H9 (cell line): ENCODE measurements at regions not wholly inside any gene's neighbourhood (a gene's known extent, or its start where the extent isn't known, plus 50 kb on each side); places are given as distances from the start of the nearest gene placed in this dataset.

Experiments used
- DNase-seq: peaks from one replicate; pipeline ENCODE4 v3.0.0-alpha.2; 2017
- H2AFZ ChIP-seq: one replicate; pipeline ENCODE4 v1.6.1; 2013; ENCODE audit warnings: mild to moderate bottlenecking, low read length, control low read depth, moderate library complexity
- H2AK5ac ChIP-seq: 2 replicates; pipeline ENCODE4 v1.6.1; 2013; ENCODE audit warnings: low read length, control low read depth, mixed read lengths; ENCODE audit not compliant: insufficient read length
- H2BK120ac ChIP-seq: one replicate; pipeline ENCODE4 v1.6.1; 2013; ENCODE audit warnings: low read depth, mild to moderate bottlenecking, low read length, control low read depth, inconsistent platforms; ENCODE audit not compliant: poor library complexity, severe bottlenecking
- H2BK12ac ChIP-seq: 2 replicates; pipeline ENCODE4 v1.6.1; 2013; ENCODE audit warnings: low read length, control low read depth, mixed read lengths, low read depth; ENCODE audit not compliant: insufficient read length
- H2BK15ac ChIP-seq: 2 replicates; pipeline ENCODE4 v1.6.1; 2013; ENCODE audit warnings: low read depth, low read length, control low read depth
- H2BK20ac ChIP-seq: one replicate; pipeline ENCODE4 v1.6.1; 2013; ENCODE audit warnings: low read depth, mild to moderate bottlenecking, low read length, control low read depth, inconsistent platforms; ENCODE audit not compliant: poor library complexity, severe bottlenecking
- H2BK5ac ChIP-seq: 2 replicates; pipeline ENCODE4 v1.6.1; 2013; ENCODE audit warnings: low read length, control low read depth, mixed read lengths; ENCODE audit not compliant: insufficient read length
- H3K14ac ChIP-seq: 2 replicates; pipeline ENCODE4 v1.6.1; 2013; ENCODE audit warnings: low read length, control low read depth; ENCODE audit not compliant: insufficient read depth
- H3K18ac ChIP-seq: 2 replicates; pipeline ENCODE4 v1.6.1; 2013; ENCODE audit warnings: low read depth, mild to moderate bottlenecking, mixed read lengths, low read length, control low read depth; ENCODE audit not compliant: insufficient read length
- H3K23ac ChIP-seq: 2 replicates; pipeline ENCODE4 v1.6.1; 2013; ENCODE audit warnings: low read length, control low read depth, mixed read lengths, low read depth; ENCODE audit not compliant: insufficient read length
- H3K23me2 ChIP-seq: 2 replicates; pipeline ENCODE4 v1.6.1; 2013; ENCODE audit warnings: low read depth, mild to moderate bottlenecking, mixed read lengths, low read length, control low read depth; ENCODE audit not compliant: insufficient read length, poor library complexity, severe bottlenecking
- H3K27ac ChIP-seq: 2 replicates; pipeline ENCODE4 v1.5.1; 2013; ENCODE audit warnings: low read length, control low read depth, mixed read lengths, low read depth; ENCODE audit not compliant: insufficient read length
- H3K27me3 ChIP-seq: 2 replicates; pipeline ENCODE4 v1.6.1; 2013; ENCODE audit warnings: low read length, control low read depth, inconsistent platforms; ENCODE audit not compliant: insufficient read depth
- H3K4ac ChIP-seq: 2 replicates; pipeline ENCODE4 v1.6.1; 2013; ENCODE audit warnings: low read depth, mild to moderate bottlenecking, control low read depth, inconsistent platforms, low read length, moderate library complexity
- H3K4me1 ChIP-seq: 2 replicates; pipeline ENCODE4 v1.6.1; 2013; ENCODE audit warnings: low read length, control low read depth, inconsistent platforms; ENCODE audit not compliant: insufficient read depth
- H3K4me2 ChIP-seq: 2 replicates; pipeline ENCODE4 v1.6.1; 2013; ENCODE audit warnings: low read length, control low read depth, mixed read lengths; ENCODE audit not compliant: insufficient read length, insufficient read depth
- H3K56ac ChIP-seq: 2 replicates; pipeline ENCODE4 v1.6.1; 2013; ENCODE audit warnings: low read depth, mild to moderate bottlenecking, mixed read lengths, low read length, control low read depth; ENCODE audit not compliant: insufficient read length
- H3K79me1 ChIP-seq: 2 replicates; pipeline ENCODE4 v1.6.1; 2013; ENCODE audit warnings: low read depth, mild to moderate bottlenecking, moderate library complexity, low read length, control low read depth, inconsistent platforms; ENCODE audit not compliant: insufficient read depth, poor library complexity, severe bottlenecking
- H3K79me2 ChIP-seq: 2 replicates; pipeline ENCODE4 v1.6.1; 2013; ENCODE audit warnings: low read length, control low read depth, inconsistent platforms; ENCODE audit not compliant: insufficient read depth
- H3K9ac ChIP-seq: 2 replicates; pipeline ENCODE4 v1.6.1; 2013; ENCODE audit warnings: low read length, control low read depth, mixed read lengths; ENCODE audit not compliant: insufficient read length; ENCODE audit errors: extremely low read depth
- H3K9me3 ChIP-seq: one replicate; pipeline ENCODE4 v1.6.1; 2013; ENCODE audit warnings: low read depth, low read length, inconsistent platforms; ENCODE audit not compliant: control insufficient read depth
- H3T11ph ChIP-seq: one replicate; pipeline ENCODE4 v1.6.1; 2013; ENCODE audit warnings: mild to moderate bottlenecking, low read length, control low read depth, inconsistent platforms
- H4K20me1 ChIP-seq: one replicate; pipeline ENCODE4 v1.6.1; 2013; ENCODE audit not compliant: control insufficient read depth, insufficient read length, insufficient read depth
- H4K5ac ChIP-seq: 2 replicates; pipeline ENCODE4 v1.6.1; 2013; ENCODE audit warnings: low read depth, mild to moderate bottlenecking, mixed read lengths, low read length, control low read depth; ENCODE audit not compliant: insufficient read length
- H4K8ac ChIP-seq: replicated peaks from 2 replicates; pipeline ENCODE4 v1.6.1; 2013; ENCODE audit warnings: low read length, control low read depth, mixed read lengths, low read depth; ENCODE audit not compliant: insufficient read length
- H4K91ac ChIP-seq: 2 replicates; pipeline ENCODE4 v1.6.1; 2013; ENCODE audit warnings: low read depth, mild to moderate bottlenecking, moderate library complexity, mixed read lengths, low read length, control low read depth; ENCODE audit not compliant: insufficient read length
- H3K27ac Mint-ChIP-seq, 3 experiments: 2 replicates in 2 of 3; 3 replicates in 1 of 3; pipeline ENCODE4 v1.8.0; 2020 to 2021; ENCODE audit warnings: mixed read lengths in 3 of 3, mild to moderate bottlenecking in 1 of 3, moderate library complexity in 1 of 3
- H3K27me3 Mint-ChIP-seq: 2 replicates; pipeline ENCODE4 v1.8.0; 2021; ENCODE audit warnings: low read depth, mild to moderate bottlenecking, moderate library complexity, mixed read lengths
- H3K36me3 Mint-ChIP-seq, 3 experiments: 2 replicates in 2 of 3; 3 replicates in 1 of 3; pipeline ENCODE4 v1.8.0; 2020 to 2021; ENCODE audit warnings: low read depth in 3 of 3, mixed read lengths in 3 of 3; ENCODE audit not compliant: insufficient read depth in 1 of 3
- H3K4me1 Mint-ChIP-seq, 2 experiments: 2 replicates each; pipeline ENCODE4 v1.8.0; 2020; ENCODE audit warnings: mixed read lengths in 2 of 2
- H3K4me3 Mint-ChIP-seq, 2 experiments: 2 replicates in 1 of 2; 3 replicates in 1 of 2; pipeline ENCODE4 v1.8.0; 2020 to 2021; ENCODE audit warnings: mild to moderate bottlenecking in 2 of 2, mixed read lengths in 2 of 2, moderate library complexity in 1 of 2
- H3K9me3 Mint-ChIP-seq, 2 experiments: 2 replicates in 1 of 2; 3 replicates in 1 of 2; pipeline ENCODE4 v1.8.0; 2020; ENCODE audit warnings: mild to moderate bottlenecking in 2 of 2, mixed read lengths in 2 of 2, moderate library complexity in 1 of 2
- WGBS: extraction: QIAGEN DNeasy Blood & Tissue Kit; methylation state at CpG from one replicate; pipeline ENCODE4 v1.1.7; 2013; ENCODE audit warnings: missing lambda C conversion rate, low lambda C conversion rate, mixed read lengths; ENCODE audit not compliant: insufficient read length; ENCODE audit errors: extremely low coverage; 5-methylcytosine and 5-hydroxymethylcytosine counted together
- TF ChIP-seq, protein P1 (sequence below): fragments of 200-600 bp; sonication (generic); conservative IDR thresholded peaks from 3 replicates; pipeline ENCODE4 v1.8.0; 2021; ENCODE audit warnings: antibody characterized with exemption, mild to moderate bottlenecking

DNA sequence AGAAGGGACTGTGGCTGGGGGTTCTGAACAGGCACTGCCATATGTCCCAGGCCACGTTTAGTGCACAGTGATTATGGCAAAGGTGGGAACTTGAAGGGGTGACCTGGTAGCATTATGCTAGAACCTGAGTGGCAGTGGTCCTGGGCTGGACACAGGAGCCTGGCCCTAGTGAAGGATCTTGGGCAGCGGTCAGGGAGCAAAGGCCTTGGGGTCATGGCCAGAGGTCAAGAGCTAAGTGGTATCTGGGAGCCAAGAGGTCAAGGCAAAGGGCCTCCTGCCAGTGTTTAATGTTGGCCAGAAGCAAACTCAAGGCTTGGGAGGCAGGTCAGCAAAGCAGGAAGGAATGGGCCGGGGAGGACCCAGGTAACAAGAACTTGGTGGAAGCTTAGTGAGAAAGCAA lies 254.5 kb downstream of the CDH26 start:
- Mint-ChIP-seq H3K4me1 (peaks cover 8 to 10% of the 10 kb centered on the region in 2 experiments), H3K9me3 (no peaks in the 10 kb centered on the region), H3K27ac (peak overlapping the region in 1 of 3 experiments; percentile 81; a peak in 1 of 7 replicates), H3K36me3 (no peaks in the 10 kb centered on the region), H3K4me3 (no peak overlapping the region), H3K27me3 (peaks cover 27% of the 10 kb centered on the region)
- no peak overlapping the region for H2AK5ac ChIP-seq
- TF ChIP-seq, protein P1, sequence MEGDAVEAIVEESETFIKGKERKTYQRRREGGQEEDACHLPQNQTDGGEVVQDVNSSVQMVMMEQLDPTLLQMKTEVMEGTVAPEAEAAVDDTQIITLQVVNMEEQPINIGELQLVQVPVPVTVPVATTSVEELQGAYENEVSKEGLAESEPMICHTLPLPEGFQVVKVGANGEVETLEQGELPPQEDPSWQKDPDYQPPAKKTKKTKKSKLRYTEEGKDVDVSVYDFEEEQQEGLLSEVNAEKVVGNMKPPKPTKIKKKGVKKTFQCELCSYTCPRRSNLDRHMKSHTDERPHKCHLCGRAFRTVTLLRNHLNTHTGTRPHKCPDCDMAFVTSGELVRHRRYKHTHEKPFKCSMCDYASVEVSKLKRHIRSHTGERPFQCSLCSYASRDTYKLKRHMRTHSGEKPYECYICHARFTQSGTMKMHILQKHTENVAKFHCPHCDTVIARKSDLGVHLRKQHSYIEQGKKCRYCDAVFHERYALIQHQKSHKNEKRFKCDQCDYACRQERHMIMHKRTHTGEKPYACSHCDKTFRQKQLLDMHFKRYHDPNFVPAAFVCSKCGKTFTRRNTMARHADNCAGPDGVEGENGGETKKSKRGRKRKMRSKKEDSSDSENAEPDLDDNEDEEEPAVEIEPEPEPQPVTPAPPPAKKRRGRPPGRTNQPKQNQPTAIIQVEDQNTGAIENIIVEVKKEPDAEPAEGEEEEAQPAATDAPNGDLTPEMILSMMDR, result no peak
- H3K14ac ChIP-seq, result no peak overlapping the region
- no peak overlapping the region for H2BK15ac ChIP-seq
- no peak overlapping the region for H3K4ac ChIP-seq
- peaks cover 3% of the 10 kb centered on the region for H3K23me2 ChIP-seq
- H3K9ac ChIP-seq, result no peak overlapping the region
- H2BK12ac ChIP-seq, result no peak overlapping the region
- WGBS, result no CpG with 5 or more reads among the region's 3 CpGs
- H3K23ac ChIP-seq, result no peak overlapping the region
- H2BK20ac ChIP-seq, result no peak overlapping the region
- no peak overlapping the region for H3K4me2 ChIP-seq
- H2BK5ac ChIP-seq, result no peak overlapping the region
- no peak overlapping the region for H4K91ac ChIP-seq
- no peaks in the 10 kb centered on the region; the same call in 1 of the 2 replicates for H3K27me3 ChIP-seq
- H3K79me1 ChIP-seq, result no peaks in the 10 kb centered on the region
- no peak overlapping the region for H4K8ac ChIP-seq
- H3T11ph ChIP-seq, result no peak overlapping the region
- no peak overlapping the region for H3K56ac ChIP-seq
- no peak overlapping the region for H4K5ac ChIP-seq
- H3K4me1 ChIP-seq, result no peaks in the 10 kb centered on the region; the same call in 1 of the 2 replicates
- H2BK120ac ChIP-seq, result no peak overlapping the region
- no peaks in the 10 kb centered on the region for H3K9me3 ChIP-seq
- no peaks in the 10 kb centered on the region for H3K79me2 ChIP-seq
- no peaks in the 10 kb centered on the region for H4K20me1 ChIP-seq
- no peak overlapping the region for H2AFZ ChIP-seq
- DNase-seq, result no peak
- H3K27ac ChIP-seq, result no peak overlapping the region
- H3K18ac ChIP-seq, result no peak overlapping the region
